GM12872 (cell line): ENCODE measurements at regions not wholly inside any gene's neighbourhood (a gene's known extent, or its start where the extent isn't known, plus 50 kb on each side); places are given as distances from the start of the nearest gene placed in this dataset.
A peak's percentile ranks its signal among the peaks of the same experiment; 100 is the strongest.

Source experiments
- CTCF ChIP-seq: IDR thresholded peaks from 3 replicates; pipeline ENCODE4 v1.5.1; 2011; ENCODE audit warnings: low read depth, mild to moderate bottlenecking, low read length, moderate library complexity; ENCODE audit not compliant: insufficient read depth

GRCh38 chr11:56846631-56847576 lies 98.4 kb upstream of the OR9G4 start:
- no peak for TF ChIP-seq CTCF

GRCh38 chr11:56845121-56845732 lies 96.7 kb upstream of the OR9G4 start:
- TF ChIP-seq CTCF: no peak

GRCh38 chr11:56843816-56844215 lies 95.3 kb upstream of the OR9G4 start:
- no peak for TF ChIP-seq CTCF

DNA sequence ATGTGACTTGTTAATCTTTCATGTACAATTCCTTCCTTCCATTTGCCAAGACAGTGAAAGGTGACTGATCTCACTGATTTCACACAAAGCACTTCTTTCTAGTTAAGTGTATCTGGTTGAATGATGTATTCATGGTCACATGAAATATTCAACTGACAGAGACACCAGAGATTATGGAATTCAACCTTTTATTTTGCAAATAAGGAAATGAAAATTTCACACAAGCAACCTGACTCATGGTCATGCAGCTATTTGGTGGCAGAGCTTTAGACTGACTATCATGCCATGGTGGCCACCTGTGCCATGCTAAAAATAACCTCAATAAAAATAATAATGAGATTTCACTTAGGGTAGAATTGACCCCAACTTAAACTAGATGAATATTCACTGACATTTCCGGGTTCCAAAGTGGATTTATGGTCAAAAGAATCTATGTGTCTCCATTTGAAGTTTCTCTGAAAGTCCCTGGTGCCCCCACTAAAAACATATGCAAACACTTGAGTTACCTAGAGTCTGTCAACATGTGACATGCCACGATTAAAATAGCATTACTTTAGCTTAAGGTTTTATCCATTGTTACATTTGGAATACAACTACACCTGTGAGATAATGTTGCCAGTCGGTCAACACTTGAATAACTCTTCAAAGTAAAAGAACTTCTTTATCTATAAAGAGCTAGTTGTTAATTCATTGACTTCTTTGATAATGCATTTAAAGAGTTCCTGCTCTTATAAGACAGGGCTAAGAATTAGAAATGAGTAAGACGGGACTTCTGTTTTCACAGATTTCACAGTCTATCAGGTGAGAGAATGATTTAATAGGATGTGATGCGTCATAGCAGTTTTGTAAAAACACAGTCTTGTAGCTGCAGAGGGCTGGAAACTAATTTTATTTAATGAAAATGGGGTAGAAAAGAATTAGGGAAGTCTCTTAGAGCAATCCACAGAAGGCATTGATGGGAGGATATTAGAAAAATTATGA lies 94.6 kb upstream of the OR9G4 start:
- TF ChIP-seq CTCF: no peak

DNA sequence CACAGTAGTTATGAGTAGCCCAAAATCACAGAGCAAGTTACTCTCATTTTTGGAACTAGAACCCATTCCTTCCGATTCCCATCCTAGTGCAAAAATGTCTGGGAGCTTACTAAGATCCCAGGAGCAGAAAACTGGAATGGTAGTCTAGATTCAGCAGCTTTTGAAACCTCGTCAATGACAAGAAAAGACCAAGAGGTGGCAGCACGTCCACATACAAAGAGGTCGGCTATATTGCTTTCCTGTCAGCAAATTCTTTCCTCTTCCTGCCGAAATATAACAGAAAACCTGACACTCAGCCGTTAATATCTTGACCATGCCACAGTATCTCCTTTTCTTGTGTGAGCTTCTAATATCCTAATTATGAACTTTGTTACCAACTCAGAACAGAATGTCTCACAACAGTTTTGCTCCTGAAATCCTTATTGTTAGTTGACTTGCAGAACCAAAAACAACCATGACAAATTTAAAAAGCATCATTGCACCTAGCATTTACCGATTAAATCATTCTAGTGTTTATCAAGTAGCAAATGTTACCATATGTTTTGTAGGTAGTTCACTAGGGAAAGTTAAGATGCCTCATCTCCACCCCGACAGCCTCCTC lies 92.8 kb upstream of the OR9G4 start:
- TF ChIP-seq CTCF: peak; percentile 74

GRCh38 chr11:56819916-56820315 lies 71.4 kb upstream of the OR9G4 start:
- no peak for TF ChIP-seq CTCF
